IgD-negative memory B cell (primary cell): ENCODE measurements at regions not wholly inside any gene's neighbourhood (a gene's known extent, or its start where the extent isn't known, plus 50 kb on each side); places are given as distances from the start of the nearest gene placed in this dataset.

Experiments
- H3K27ac Mint-ChIP-seq, 3 donors: one replicate each; pipeline ENCODE4 v1.8.0; 2020 to 2022; ENCODE audit warnings: mild to moderate bottlenecking in 3 of 3, mixed read lengths in 3 of 3, moderate library complexity in 1 of 3
- H3K27me3 Mint-ChIP-seq: one replicate; pipeline ENCODE4 v1.8.0; 2021; ENCODE audit warnings: mixed read lengths
- H3K36me3 Mint-ChIP-seq: one replicate; pipeline ENCODE4 v1.8.0; 2020; ENCODE audit warnings: mild to moderate bottlenecking, mixed read lengths
- H3K4me1 Mint-ChIP-seq, 3 donors: one replicate each; pipeline ENCODE4 v1.8.0; 2020 to 2022; ENCODE audit warnings: mixed read lengths in 3 of 3, mild to moderate bottlenecking in 1 of 3
- H3K4me3 Mint-ChIP-seq, 4 donors: one replicate each; pipeline ENCODE4 v1.8.0; 2020 to 2022; ENCODE audit warnings: mild to moderate bottlenecking in 4 of 4, mixed read lengths in 4 of 4, moderate library complexity in 3 of 4
- H3K9me3 Mint-ChIP-seq, 3 donors: one replicate each; pipeline ENCODE4 v1.8.0; 2020 to 2021; ENCODE audit warnings: mixed read lengths in 3 of 3, mild to moderate bottlenecking in 1 of 3

DNA sequence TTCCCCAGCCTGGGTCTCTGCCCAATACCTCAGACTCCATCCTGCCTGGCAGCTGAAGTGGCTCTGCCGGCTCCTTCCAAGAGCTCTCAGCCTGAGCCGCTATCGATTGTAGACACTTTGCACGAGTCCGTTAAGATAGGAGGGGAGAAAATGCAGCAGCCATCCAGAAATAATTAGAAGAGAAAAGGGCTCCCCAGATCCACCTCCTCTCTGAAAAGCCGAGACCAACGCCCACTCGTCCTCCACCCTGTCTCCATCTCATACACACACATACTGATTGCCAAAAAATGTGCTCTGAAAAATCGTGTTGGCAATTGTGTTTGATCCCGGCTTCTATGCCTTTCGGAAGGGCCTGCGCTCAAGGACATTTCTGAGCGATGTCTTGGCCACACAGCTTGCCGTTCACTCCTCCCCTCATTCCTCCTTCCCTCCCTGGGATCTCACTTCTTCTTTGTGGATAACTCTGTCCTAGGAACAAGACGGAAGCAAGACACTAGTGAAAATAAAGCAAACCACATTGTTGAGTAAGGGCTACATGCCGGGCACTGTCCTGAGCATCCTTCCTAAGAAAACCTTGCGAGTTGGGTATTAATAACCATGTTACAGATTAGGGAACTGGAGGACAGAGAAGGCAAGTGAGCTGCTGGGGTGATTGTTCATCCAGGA, 372.8 kb upstream of the MYT1L start:
- H3K4me1 Mint-ChIP-seq: peaks cover 5 to 10% (median 9%) of the 10 kb centered on the region in 3 donors
- H3K27me3 Mint-ChIP-seq: peaks cover 1% of the 10 kb centered on the region
- H3K9me3 Mint-ChIP-seq: peaks cover 0 to 4% (median 0%) of the 10 kb centered on the region in 3 donors
- H3K27ac Mint-ChIP-seq: peak overlapping the region in 1 of 3 donors; percentile 92
- H3K4me3 Mint-ChIP-seq: no peak overlapping the region
- H3K36me3 Mint-ChIP-seq: no peaks in the 10 kb centered on the region

DNA sequence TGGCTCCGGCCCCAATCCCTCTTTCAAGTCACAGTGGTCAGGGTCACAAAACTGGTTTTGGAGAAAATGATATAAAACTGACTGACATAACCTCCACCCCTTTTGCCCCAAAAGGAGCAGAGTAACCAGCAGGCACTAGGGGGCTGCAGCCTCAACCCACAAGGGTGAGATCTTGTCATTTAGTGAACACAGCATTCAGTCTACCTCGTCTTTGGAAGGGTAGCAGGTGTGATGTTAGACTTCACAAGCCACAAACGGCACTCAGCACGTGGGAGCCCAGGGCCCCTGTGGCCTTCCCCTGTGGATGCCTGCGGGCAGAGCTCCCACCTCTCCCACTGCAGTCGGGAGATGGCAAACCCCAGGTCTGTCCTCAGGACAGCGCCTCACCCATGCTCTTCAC, 372.1 kb upstream of the MYT1L start:
- Mint-ChIP-seq H3K27ac (no peak overlapping the region), H3K4me1 (peaks cover 5 to 10% (median 9%) of the 10 kb centered on the region in 3 donors), H3K27me3 (peaks cover 1% of the 10 kb centered on the region), H3K9me3 (peaks cover 0 to 4% (median 0%) of the 10 kb centered on the region in 3 donors), H3K4me3 (no peak overlapping the region), H3K36me3 (no peaks in the 10 kb centered on the region)

- Mint-ChIP-seq H3K36me3 (no peaks in the 10 kb centered on the region), H3K4me1 (peaks cover 3 to 9% (median 7%) of the 10 kb centered on the region in 3 donors)
Measured at GRCh38 chr2:2702385-2702784, 371.3 kb upstream of the MYT1L start.

GRCh38 chr2:2701813-2702212, 370.7 kb upstream of the MYT1L start:
- H3K9me3 Mint-ChIP-seq: peaks cover 0 to 4% (median 0%) of the 10 kb centered on the region in 3 donors
- H3K27ac Mint-ChIP-seq: no peak overlapping the region
- peaks cover 0 to 6% (median 4%) of the 10 kb centered on the region in 3 donors for H3K4me1 Mint-ChIP-seq
- H3K27me3 Mint-ChIP-seq: peaks cover 1% of the 10 kb centered on the region
- no peaks in the 10 kb centered on the region for H3K36me3 Mint-ChIP-seq
- no peak overlapping the region for H3K4me3 Mint-ChIP-seq

More at GRCh38 chr2:2702385-2702784, 371.3 kb upstream of the MYT1L start:
- peaks cover 1% of the 10 kb centered on the region for H3K27me3 Mint-ChIP-seq
- H3K4me3 Mint-ChIP-seq: no peak overlapping the region
- H3K9me3 Mint-ChIP-seq: peaks cover 0 to 4% (median 0%) of the 10 kb centered on the region in 3 donors
- no peak overlapping the region for H3K27ac Mint-ChIP-seq

- H3K4me1 Mint-ChIP-seq: peaks cover 0 to 6% (median 4%) of the 10 kb centered on the region in 3 donors
- H3K9me3 Mint-ChIP-seq: peaks cover 0 to 4% (median 0%) of the 10 kb centered on the region in 3 donors
- H3K27ac Mint-ChIP-seq: no peak overlapping the region
- no peak overlapping the region for H3K4me3 Mint-ChIP-seq
- H3K27me3 Mint-ChIP-seq: peaks cover 1% of the 10 kb centered on the region
- H3K36me3 Mint-ChIP-seq: no peaks in the 10 kb centered on the region
Measured at GRCh38 chr2:2701176-2701781, 370.2 kb upstream of the MYT1L start.

- no peak overlapping the region for H3K4me3 Mint-ChIP-seq
- peaks cover 0 to under 1% (median 0%) of the 10 kb centered on the region in 3 donors for H3K4me1 Mint-ChIP-seq
- no peak overlapping the region for H3K27ac Mint-ChIP-seq
- peaks cover 0 to 1% (median 0%) of the 10 kb centered on the region in 3 donors for H3K9me3 Mint-ChIP-seq
- peaks cover 3% of the 10 kb centered on the region for H3K27me3 Mint-ChIP-seq
- no peaks in the 10 kb centered on the region for H3K36me3 Mint-ChIP-seq
Measured at GRCh38 chr2:2699121-2699505, 368.0 kb upstream of the MYT1L start.

DNA sequence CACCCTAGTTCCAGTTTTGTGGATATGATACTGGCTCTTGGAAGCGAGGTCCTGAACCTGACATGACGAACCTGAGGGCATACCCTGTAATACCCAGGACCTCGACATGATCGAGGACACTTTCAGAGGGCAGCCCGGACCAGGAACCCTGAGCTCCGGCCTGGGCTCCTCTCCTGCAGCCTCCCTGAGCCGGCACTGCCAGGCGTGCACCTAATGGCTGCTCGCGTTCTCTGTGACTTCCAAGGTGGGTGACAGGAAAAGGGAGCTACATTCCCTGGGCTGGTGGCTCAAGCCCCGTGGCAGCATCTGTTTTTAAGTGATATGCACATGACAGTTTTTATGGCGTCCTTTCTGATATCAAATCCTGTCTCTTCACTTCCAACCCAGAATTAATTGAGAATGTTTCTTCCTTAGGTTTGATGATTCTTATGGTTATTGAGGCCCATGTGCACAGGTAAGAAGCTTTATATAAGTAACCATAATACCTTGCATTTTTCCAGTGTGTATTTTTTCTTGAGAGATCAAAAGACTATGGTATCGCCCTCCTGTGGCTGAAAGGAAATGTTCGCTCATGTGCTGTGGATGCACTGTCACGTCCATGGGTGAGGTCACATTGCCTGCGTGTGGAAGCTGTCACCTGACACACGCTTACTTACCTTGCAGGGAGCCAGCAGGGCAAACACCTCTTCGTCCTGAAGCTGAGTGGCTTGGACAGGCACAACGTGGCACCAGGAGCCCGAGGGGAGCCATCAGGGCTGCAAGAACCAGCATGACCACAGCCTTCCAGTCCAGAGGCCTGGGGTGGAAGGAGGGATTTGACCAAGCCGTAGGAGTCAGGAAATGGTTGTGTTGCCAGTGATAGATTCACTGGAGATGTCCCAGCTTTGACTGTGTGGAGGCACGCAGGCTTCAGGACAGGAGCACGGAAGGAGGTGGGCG, 367.4 kb upstream of the MYT1L start:
- Mint-ChIP-seq H3K4me3 (no peak overlapping the region), H3K27me3 (peaks cover 3% of the 10 kb centered on the region), H3K27ac (peak overlapping the region in 1 of 3 donors; percentile 69), H3K36me3 (no peaks in the 10 kb centered on the region), H3K4me1 (no peaks in the 10 kb centered on the region), H3K9me3 (peaks cover 0 to 1% (median 0%) of the 10 kb centered on the region in 3 donors)

GRCh38 chr2:2696733-2697455, 365.8 kb upstream of the MYT1L start:
- H3K4me3 Mint-ChIP-seq: no peak overlapping the region
- peaks cover 0 to 1% (median 0%) of the 10 kb centered on the region in 3 donors for H3K9me3 Mint-ChIP-seq
- no peaks in the 10 kb centered on the region for H3K4me1 Mint-ChIP-seq
- no peak overlapping the region for H3K27ac Mint-ChIP-seq
- peaks cover 3% of the 10 kb centered on the region for H3K27me3 Mint-ChIP-seq
- no peaks in the 10 kb centered on the region for H3K36me3 Mint-ChIP-seq

DNA sequence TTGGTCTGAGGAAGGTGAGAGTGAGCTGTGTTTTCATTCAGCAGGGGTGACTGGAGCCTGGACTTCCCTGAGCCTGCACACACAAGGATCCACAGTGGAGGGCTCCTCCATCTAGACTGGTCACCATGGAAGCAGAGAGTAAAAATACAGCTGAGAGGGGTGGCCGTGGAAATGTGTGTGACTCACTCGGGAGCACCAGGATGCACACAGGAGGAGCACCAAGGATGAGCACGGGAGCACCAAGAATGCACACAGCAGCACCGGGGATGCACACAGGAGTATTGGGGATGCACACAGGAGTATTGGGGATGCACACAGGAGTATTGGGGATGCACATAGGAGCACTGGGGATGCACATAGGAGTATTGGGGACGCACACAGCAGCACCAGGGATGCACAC, 365.2 kb upstream of the MYT1L start:
- Mint-ChIP-seq H3K27ac (no peak overlapping the region), H3K27me3 (peaks cover 3% of the 10 kb centered on the region), H3K9me3 (peaks cover 0 to 1% (median 0%) of the 10 kb centered on the region in 3 donors), H3K4me1 (no peaks in the 10 kb centered on the region), H3K36me3 (no peaks in the 10 kb centered on the region), H3K4me3 (no peak overlapping the region)

DNA sequence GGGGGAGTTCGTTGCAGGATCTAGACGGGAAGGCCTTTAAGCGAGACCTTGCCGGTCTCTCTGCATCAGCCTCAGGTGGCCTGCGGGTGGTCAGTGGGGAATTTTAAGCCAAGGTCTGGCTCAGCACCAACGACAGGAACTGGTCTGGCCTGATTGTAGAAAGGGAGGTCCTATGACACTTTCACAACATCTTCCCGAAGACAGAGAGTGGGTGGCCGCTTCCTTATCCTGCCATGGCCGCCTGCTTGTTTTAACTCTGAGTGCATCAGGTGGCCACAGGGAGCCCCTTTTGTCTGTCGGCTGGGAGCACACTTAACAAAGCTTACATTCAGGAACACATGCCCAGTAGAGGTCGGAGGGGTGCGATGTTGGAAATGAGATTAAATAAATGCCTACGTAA, 363.7 kb upstream of the MYT1L start:
- H3K27ac Mint-ChIP-seq: no peak overlapping the region
- H3K4me3 Mint-ChIP-seq: no peak overlapping the region
- peaks cover 3% of the 10 kb centered on the region for H3K27me3 Mint-ChIP-seq
- H3K4me1 Mint-ChIP-seq: peaks cover 0 to 3% (median 2%) of the 10 kb centered on the region in 3 donors
- no peaks in the 10 kb centered on the region for H3K36me3 Mint-ChIP-seq
- H3K9me3 Mint-ChIP-seq: peaks cover 0 to 3% (median 0%) of the 10 kb centered on the region in 3 donors

- peaks cover 3% of the 10 kb centered on the region for H3K27me3 Mint-ChIP-seq
- H3K4me1 Mint-ChIP-seq: peaks cover 0 to 4% (median 3%) of the 10 kb centered on the region in 3 donors
- H3K36me3 Mint-ChIP-seq: no peaks in the 10 kb centered on the region
- H3K27ac Mint-ChIP-seq: no peak overlapping the region
- peaks cover 0 to 3% (median 0%) of the 10 kb centered on the region in 3 donors for H3K9me3 Mint-ChIP-seq
- H3K4me3 Mint-ChIP-seq: no peak overlapping the region
Measured at GRCh38 chr2:2692599-2693389, 361.7 kb upstream of the MYT1L start.

DNA sequence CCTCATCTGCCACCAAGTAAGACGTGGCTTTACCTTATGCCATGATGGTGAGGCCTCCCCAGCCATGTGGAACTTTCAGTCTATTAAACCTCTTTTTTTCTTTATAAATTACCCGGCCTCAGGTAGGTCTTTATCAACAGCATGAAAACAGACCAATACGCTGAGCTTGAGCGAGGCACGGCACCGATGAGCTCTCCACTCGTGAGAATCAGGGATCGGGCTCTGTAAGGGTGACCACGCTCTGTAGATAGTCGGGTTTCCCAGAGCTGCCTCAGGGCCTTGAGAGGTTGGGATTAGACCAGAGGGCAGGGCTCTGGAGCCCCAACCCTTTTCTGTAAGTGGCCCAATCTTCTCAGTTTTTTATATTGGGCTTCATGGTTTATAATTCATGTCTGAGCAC, 360.3 kb upstream of the MYT1L start:
- H3K9me3 Mint-ChIP-seq: peaks cover 0 to 3% (median 0%) of the 10 kb centered on the region in 3 donors
- H3K4me1 Mint-ChIP-seq: peaks cover 0 to 5% (median 4%) of the 10 kb centered on the region in 3 donors
- no peaks in the 10 kb centered on the region for H3K36me3 Mint-ChIP-seq
- no peak overlapping the region for H3K27ac Mint-ChIP-seq
- no peak overlapping the region for H3K4me3 Mint-ChIP-seq
- peaks cover 6% of the 10 kb centered on the region for H3K27me3 Mint-ChIP-seq

DNA sequence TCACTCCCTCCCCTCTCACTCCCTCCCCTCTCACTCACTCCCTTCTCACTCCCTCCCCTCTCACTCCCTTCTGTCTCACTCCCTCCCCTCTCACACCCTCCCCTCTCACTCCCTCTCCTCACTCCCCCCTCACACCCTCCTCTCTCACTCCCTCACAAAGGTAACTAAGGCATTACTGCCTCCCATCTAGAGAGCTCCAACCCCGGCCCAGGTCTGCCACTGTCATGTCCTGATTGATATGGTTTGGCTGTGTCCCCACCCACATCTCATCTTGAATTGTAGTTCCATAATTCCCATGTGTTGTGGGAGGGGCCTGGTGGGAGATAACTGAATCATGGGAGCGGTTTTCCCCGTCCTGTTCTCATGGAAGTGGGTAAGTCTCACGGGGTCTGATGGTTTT, 359.9 kb upstream of the MYT1L start:
- Mint-ChIP-seq H3K27ac (no peak overlapping the region), H3K4me1 (peaks cover under 1 to 8% (median 5%) of the 10 kb centered on the region in 3 donors), H3K27me3 (peaks cover 6% of the 10 kb centered on the region), H3K4me3 (no peak overlapping the region), H3K36me3 (no peaks in the 10 kb centered on the region), H3K9me3 (peaks cover 0 to 3% (median 0%) of the 10 kb centered on the region in 3 donors)

GRCh38 chr2:2689306-2689705, 358.2 kb upstream of the MYT1L start:
- no peak overlapping the region for H3K4me3 Mint-ChIP-seq

More at GRCh38 chr2:2689306-2689705, 358.2 kb upstream of the MYT1L start:
- Mint-ChIP-seq H3K27me3 (peaks cover 3% of the 10 kb centered on the region), H3K9me3 (peaks cover 0 to 6% (median 0%) of the 10 kb centered on the region in 3 donors), H3K36me3 (no peaks in the 10 kb centered on the region), H3K4me1 (peaks cover 4 to 11% (median 5%) of the 10 kb centered on the region in 3 donors), H3K27ac (no peak overlapping the region)
